ENCODE measurements at regions not wholly inside any gene's neighbourhood (a gene's known extent, or its start where the extent isn't known, plus 50 kb on each side); places are given as distances from the start of the nearest gene placed in this dataset.
"Not testable (repeated sequence)": the region's sequence is repeated elsewhere in the genome, so short reads cannot be mapped to it uniquely, and the experiment has no call there.

- no peak for DNase-seq (ENCODE audit: low spot score)
- ChIA-PET POLR2A (ENCODE audit: low non-redundant PET) (no interaction called here), CTCF (no interaction called here)
Measured at GRCh38 chr1:223020770-223021169, 122.3 kb downstream of the TLR5 start.

GRCh38 chr1:223022641-223023473 is 120.2 kb downstream of the TLR5 start:
- TF ChIP-seq CTCF (conservative IDR thresholded peaks at IDR 0.05; ENCODE audit: low read depth), result no peak
- DNase-seq (ENCODE audit: low spot score), result no peak
- H3K27ac ChIP-seq, result no peak overlapping the region
- POLR2A ChIA-PET (ENCODE audit: low non-redundant PET), result no interaction called here
- CTCF ChIA-PET, result interaction anchor here (0.5 kb wide), 1 partner anchor 58 kb away, joined by 4 read pairs; no protein-coding TSS in a partner anchor

More at GRCh38 chr1:223020770-223021169, 122.3 kb downstream of the TLR5 start:
- TF ChIP-seq CTCF (conservative IDR thresholded peaks at IDR 0.05; ENCODE audit: low read depth), result no peak
- H3K27ac ChIP-seq, result no peak overlapping the region

- ChIA-PET CTCF (interaction anchor here (0.5 kb wide), 1 partner anchor 57 kb away, joined by 4 read pairs; no protein-coding TSS in a partner anchor), POLR2A (ENCODE audit: low non-redundant PET) (no interaction called here)
- TF ChIP-seq CTCF (conservative IDR thresholded peaks at IDR 0.05; ENCODE audit: low read depth), result no peak
Measured at GRCh38 chr1:223023863-223024262, 119.2 kb downstream of the TLR5 start.

GRCh38 chr1:223024486-223024885 is 118.6 kb downstream of the TLR5 start:
- POLR2A ChIA-PET (ENCODE audit: low non-redundant PET); DNase-seq (ENCODE audit: low spot score); CTCF ChIA-PET; H3K27ac ChIP-seq: not testable (repeated sequence)

More at GRCh38 chr1:223023863-223024262, 119.2 kb downstream of the TLR5 start:
- DNase-seq (ENCODE audit: low spot score), result no peak
- H3K27ac ChIP-seq, result no peak overlapping the region

- H3K27ac ChIP-seq; POLR2A ChIA-PET (ENCODE audit: low non-redundant PET); DNase-seq (ENCODE audit: low spot score); CTCF ChIA-PET: not testable (repeated sequence)
Measured at GRCh38 chr1:223025190-223025734, 117.8 kb downstream of the TLR5 start.

GRCh38 chr1:223026639-223027038 is 116.4 kb downstream of the TLR5 start:
- H3K27ac ChIP-seq; CTCF ChIA-PET; DNase-seq (ENCODE audit: low spot score); POLR2A ChIA-PET (ENCODE audit: low non-redundant PET): not testable (repeated sequence)

GRCh38 chr1:223029985-223030769 is 112.9 kb downstream of the TLR5 start:
- ChIA-PET POLR2A (ENCODE audit: low non-redundant PET) (no interaction called here), CTCF (no interaction called here)
- no peak for TF ChIP-seq CTCF (conservative IDR thresholded peaks at IDR 0.05; ENCODE audit: low read depth)
- no peak overlapping the region for H3K27ac ChIP-seq
- no peak for DNase-seq (ENCODE audit: low spot score)
